A172 (cell line): ENCODE measurements at regions not wholly inside any gene's neighbourhood (a gene's known extent, or its start where the extent isn't known, plus 50 kb on each side); places are given as distances from the start of the nearest gene placed in this dataset.

ENCODE experiments used
- DNase-seq: peaks from one replicate; pipeline ENCODE4 v3.0.0-alpha.2; 2015; ENCODE audit warnings: low spot score

- no peak for DNase-seq
Measured at GRCh38 chr13:103354171-103354570, 288.0 kb upstream of the SLC10A2 start.

GRCh38 chr13:103351035-103351828 lies 285.0 kb upstream of the SLC10A2 start:
- peak; percentile 34 for DNase-seq

GRCh38 chr13:103350147-103350546 lies 283.9 kb upstream of the SLC10A2 start:
- DNase-seq = no peak

- no peak for DNase-seq
Measured at GRCh38 chr13:103349211-103349980, 283.2 kb upstream of the SLC10A2 start.

DNA sequence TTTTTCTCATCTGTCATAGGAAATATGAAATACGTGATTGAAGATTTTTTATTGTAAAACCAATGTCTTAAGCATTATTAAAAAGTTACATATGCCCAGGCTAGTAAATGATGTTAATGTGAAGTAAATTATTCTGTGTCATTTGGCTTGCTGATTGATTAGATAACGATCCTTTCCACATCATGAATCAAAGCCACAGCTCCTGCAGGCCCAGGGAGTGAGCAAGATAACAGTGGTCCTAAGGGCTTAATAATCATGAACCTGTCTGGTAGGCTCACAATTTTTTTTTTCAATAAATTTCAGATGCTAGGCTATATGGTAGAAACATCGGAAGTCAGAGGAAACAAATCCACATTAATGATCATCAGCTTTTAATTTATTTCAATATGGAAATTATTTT lies 269.0 kb upstream of the SLC10A2 start:
- DNase-seq = no peak

GRCh38 chr13:103331924-103332323 lies 265.7 kb upstream of the SLC10A2 start:
- DNase-seq = no peak

- DNase-seq = no peak
Measured at GRCh38 chr13:103328899-103329298, 262.7 kb upstream of the SLC10A2 start.

GRCh38 chr13:103326326-103326725 lies 260.1 kb upstream of the SLC10A2 start:
- DNase-seq = no peak

DNA sequence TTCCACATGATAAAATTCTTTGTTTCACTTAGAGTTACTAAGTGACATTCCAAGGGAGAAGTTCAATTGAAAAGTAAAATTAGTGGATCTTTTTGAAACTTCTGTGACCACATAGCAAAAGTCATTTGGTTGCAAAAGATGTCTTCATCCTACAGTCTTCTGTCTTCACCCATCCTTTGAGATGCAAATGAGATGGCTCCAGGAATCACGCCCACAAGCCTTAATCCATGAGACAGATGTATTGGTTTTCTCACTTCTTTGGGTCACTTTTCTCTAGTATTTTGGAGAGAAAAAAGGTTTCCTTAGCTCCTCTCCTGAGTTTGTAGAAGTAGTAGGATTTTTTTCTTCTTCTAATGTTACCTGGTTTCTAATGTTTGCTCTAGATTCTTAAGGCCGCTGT lies 259.5 kb upstream of the SLC10A2 start:
- DNase-seq = no peak

- no peak for DNase-seq
Measured at GRCh38 chr13:103324641-103325040, 258.4 kb upstream of the SLC10A2 start.

- DNase-seq = no peak
Measured at GRCh38 chr13:103315711-103316110, 249.5 kb upstream of the SLC10A2 start.

DNA sequence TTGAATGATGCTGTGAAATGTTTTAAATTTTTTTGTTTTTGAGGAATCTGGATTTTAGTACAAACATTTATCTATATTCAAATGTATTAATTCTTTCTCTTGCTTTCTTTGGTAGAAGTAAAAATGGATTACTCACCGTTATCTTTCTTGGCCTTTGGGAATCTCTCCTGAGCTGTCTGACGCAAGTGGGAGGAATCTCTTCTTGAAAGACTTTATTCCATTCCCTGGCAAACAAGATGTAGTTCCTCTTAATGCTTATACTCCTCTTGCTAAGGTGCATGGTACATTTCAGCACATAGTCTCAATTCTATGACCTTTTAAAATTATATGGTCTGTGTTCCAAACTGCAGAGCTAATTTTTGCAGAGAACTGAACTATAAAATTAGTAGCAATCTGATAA lies 246.2 kb upstream of the SLC10A2 start:
- DNase-seq = no peak

DNA sequence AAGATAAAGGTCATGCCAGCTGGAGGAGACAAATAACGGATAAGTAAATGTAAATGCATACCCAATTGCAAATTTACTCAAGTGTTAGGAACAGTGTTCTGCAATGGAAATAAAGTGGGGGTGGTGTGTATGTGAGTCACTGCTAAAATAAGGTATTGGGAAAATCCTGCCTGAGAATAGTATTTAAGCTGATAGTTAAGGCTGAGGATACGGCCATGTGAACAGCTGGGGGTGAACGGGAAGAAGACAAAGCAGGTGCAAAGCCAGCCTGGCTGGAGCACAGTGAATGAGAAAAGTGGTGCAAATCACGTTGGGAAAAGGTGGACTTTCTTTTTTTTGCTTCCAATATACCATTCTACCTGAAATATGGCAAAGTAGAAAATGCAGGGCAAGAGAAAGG lies 242.4 kb upstream of the SLC10A2 start:
- DNase-seq = no peak

DNA sequence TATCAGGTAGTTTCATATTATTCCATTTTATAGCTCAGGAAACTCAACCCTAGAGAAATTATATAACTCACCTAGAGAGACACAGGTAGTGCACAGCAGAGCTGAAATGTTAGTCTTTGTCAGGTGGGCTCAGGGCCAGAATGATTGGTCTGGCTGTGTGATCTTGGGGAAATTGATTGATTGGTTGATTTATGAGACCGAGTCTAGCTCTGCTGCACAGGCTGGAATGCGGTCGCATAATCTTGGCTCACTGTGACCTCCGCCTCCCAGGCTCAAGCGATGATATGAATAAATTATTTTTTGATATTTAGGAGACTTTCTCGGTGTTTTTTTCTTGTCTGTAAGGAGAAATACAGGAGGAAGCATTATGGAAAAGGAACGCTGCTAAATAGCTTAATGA lies 239.9 kb upstream of the SLC10A2 start:
- no peak for DNase-seq

DNA sequence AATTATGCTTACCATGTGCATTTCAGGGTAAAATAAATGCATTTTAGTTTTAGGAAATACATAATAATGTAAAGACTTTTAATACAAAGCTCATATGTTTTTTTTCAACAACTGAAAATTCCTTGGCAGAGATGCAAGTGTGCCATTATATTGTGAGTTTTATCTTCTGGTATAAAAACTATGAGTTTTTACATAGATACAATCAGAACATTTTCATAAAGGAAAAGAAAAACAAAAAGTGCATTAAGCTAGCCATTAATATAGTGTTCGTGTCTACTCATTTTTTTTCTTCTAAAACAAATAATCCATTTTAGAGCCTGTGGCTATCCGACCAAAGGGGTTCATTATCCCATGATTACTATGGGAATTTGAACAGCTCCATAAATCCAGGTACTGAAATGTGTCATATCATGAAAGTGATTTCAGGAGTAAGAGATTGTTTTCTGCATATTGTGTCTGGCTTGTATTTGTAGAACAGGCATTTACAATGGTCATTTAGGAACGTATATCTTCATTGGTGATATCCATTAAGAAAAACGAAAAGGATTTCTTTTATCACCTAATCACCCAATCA lies 236.9 kb upstream of the SLC10A2 start:
- DNase-seq = no peak

DNA sequence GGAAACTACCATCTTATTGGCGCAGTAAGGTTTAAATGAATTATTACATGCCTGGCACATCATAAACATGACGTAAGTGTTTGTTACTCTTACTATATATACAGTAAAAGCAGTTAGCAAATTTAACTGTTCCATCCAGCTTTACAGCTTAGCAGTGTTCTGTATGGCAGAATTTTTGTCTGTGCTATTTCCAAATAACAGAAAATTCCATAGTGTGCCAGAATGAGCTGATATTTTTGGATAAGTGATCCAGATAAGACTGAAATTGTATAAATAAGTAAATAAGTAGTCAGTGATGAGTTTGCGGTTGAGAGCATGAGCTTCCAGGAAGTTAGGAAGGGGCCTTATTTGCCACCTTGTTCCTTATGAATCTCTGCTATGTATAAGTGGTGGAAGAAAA lies 236.5 kb upstream of the SLC10A2 start:
- no peak for DNase-seq

- no peak for DNase-seq
Measured at GRCh38 chr13:103299079-103299478, 232.9 kb upstream of the SLC10A2 start.

GRCh38 chr13:103297083-103297482 lies 230.9 kb upstream of the SLC10A2 start:
- no peak for DNase-seq

GRCh38 chr13:103291798-103292572 lies 225.8 kb upstream of the SLC10A2 start:
- no peak for DNase-seq

GRCh38 chr13:103291226-103291625 lies 225.0 kb upstream of the SLC10A2 start:
- no peak for DNase-seq

- DNase-seq = no peak
Measured at GRCh38 chr13:103289681-103290080, 223.5 kb upstream of the SLC10A2 start.

DNA sequence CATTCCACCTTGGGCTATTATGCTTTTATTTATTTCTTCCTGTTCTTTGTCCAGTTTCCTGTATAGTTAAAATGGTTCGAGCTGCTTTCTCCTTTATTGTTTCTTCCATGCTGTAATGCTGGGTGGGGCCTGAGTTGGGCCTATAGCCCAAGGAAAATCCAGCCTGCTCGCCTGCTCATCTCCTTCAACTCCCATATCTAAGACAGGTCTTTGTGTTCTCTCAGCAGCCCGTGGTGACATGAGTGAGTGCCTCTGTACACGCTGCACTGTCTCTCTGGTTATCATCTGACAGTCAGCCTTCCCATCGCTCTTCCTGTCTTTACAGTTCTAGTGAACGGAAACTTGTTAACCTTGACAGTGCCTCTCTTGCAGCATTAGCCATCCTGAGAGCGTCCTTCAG lies 221.9 kb upstream of the SLC10A2 start:
- DNase-seq = no peak
